ENCODE measurements at regions not wholly inside any gene's neighbourhood (a gene's known extent, or its start where the extent isn't known, plus 50 kb on each side); places are given as distances from the start of the nearest gene placed in this dataset.

DNA sequence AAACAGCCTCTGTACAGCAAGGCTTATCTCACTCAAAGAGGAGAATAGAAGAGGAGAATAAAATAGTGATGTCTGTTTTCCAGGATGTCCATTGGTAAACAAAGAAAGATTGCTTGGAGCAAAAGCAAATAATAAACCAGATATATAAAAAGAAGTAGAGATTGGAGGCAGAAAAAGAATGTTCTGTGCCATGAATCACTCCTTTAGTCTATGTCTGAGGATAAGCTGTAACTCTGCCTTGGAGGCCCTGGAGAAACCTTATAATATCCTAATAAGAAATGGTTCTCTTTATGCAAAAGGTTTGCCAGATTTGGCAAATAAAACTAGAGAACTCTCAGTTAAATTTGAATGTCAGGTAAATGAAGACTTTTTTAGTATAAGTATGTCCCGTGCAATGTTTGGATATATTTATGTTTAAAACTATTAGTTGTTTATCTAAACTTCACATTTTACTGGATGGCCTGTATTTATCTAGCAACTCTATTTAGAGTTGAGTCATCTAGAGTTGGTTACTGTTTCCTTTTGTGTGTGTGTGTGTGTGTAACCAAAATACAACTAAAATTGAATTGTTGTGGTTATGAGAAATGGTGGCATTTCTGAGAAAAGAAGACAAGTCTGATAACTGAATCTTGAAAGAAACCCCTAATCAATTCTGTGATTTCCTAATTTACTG is 510.3 kb upstream of the SETBP1 start:
- no peak for DNase-seq

DNA sequence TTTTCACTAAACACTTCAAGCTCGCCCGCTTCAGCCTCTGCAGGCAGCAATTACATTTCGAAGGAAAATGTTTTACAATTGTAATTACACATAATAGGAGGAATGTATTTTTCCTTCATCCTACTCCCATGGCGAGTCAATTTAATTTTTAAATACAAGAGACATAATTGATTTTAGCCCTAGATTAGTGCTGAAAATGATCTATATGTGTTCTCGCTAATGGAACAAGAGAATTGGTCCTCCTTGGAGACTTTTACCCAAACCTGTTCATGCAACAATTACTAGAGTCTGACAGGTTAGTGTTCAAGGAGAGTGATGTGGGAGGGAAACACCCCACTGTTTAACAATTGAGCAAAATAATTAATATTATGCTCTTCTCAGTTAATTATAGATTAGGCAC is 509.4 kb upstream of the SETBP1 start:
- DNase-seq = no peak

DNA sequence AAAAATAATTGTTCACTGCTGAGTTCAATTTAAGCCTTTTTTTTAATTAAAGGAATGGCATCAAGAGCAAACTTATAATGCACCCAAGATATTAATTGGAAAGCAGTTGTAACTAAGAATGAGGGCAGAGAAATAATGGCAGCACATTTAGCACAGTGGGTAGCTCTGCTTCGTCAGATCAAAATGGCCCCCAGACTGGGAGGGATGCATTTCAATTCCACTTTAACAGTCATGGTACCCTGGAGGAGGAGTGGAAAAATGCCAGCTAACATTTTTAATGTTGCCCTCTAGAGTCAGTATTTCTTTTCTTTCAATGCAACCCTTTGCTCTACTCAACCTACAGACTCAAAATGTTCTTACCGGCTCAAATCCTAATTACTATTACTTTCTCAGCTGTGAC is 504.8 kb upstream of the SETBP1 start:
- DNase-seq = no peak

DNA sequence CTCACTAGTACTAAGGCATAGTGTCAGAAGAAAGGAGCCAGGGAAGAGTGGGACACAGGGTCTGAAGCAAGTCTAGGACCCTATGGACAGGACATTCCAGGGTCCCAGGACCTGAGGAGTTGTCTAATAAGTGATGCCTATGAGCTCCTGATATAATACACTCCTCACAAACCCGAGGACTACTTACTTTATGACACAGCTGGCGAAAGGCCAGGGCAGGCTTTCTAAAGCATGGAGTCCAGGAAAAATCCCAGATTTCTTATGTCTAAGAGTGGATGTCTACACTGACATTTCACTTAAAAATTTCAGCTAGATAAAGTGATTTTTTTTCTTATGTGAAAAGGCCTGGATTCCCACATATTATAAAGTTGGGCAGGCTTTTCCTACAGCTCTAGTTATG is 502.2 kb upstream of the SETBP1 start:
- DNase-seq = no peak

DNA sequence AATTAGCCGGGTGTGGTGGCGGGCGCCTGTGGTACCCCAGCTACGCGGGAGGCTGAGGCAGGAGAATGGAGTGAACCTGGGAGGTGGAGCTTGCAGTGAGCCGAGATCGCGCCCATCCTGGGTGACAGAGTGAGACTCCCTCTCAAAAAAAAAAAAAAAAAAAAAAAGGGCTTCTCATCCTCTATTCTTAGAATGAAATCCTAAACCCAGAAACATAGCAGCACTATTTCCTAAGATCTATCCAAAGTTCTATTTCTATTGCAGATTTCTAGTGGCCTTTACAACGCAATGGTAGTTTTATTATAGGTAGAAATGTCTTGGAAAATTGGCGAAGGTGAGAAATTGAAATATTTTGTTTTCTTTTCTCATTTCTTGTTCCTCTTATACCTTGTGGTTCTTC is 501.0 kb upstream of the SETBP1 start:
- DNase-seq = no peak

DNA sequence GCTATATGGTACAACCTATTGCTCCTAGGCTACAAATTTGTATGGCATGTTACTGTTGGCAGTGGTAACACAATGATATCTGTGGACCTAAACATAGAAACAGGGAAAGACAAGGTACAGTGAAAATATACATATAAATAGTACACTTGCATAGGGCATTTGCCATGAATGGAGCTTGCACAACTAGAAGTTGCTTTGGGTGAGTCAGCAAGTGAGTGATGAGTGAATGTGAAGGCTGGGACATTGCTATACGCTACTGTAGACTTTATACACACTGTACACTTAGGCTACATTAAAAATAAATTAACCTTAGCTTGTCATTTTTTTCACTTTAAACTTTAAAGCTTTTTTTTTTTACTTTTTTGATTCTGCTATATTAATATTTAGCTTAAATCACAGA is 500.0 kb upstream of the SETBP1 start:
- DNase-seq = no peak

DNA sequence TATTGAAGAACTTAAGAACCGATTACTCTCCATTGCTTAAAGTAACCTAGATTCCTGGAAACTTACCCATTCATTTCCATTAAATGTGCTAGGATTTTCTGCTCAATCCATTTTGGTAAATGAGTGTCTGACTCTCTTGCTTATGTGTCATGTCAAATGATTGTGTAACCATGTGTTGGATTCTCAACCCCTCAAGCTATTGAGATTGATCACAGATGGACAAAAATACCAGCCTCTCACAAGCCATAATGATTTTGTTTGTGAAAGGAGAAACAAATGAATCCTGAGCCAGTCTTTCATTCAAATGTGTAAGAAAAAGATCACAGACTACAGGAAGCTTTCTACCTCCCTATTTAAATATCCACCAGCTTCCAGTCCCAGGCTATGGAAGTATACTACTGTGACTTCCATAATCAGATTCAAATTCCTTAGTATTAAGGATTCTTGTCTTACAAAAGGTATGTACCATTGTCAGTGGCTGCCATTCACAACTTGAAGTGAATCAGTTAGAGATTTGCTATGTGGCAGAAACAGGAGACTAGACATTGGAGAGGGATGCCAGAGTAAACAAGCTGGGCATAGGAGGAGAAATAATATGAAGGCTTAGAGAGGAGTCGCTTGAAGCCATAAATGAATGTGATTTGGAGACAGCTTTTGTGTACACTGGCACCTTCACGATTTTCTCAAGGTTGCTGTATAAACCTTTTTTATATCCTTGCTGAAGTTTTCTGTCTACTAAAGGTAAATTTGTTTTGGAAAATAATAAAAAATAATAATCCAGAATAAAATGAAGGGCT is 498.5 kb upstream of the SETBP1 start:
- no peak for DNase-seq

DNA sequence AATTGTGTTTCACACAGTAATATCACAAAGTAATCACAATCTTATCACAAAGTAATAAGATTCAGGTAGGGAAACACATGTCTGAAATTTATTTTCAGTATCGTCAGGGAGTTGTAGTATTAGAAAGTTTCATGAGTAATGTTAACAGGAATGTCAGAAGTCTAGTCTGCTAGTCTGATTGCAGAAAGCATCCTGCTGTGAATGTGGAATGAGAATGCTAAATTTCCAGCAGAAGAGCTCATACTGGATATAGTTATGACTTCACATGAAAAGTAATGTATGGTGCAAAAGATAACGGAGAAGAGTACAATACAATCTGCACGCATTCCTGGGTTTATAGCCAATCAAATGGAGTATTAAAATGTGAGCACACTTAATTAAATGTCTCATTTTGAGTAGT is 494.7 kb upstream of the SETBP1 start:
- DNase-seq = no peak

DNA sequence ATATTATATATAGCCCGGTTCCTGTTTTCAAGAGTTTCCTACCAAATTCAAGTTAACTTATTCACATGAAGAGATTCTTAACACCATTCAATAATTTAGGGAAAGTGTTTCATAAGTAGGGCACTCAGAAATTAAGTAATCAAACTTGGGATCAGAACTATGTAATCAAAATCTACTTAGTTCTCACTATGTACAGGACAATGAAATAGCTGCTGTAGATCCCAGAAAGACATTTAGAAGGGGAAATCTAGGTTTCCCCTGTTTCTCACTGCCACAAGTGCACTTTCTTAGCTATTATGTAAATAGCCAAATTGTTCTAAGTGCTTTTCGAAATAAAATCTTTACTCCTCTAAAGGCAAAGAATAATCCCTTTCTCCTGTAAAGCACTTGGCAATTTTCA is 493.6 kb upstream of the SETBP1 start:
- DNase-seq = no peak

DNA sequence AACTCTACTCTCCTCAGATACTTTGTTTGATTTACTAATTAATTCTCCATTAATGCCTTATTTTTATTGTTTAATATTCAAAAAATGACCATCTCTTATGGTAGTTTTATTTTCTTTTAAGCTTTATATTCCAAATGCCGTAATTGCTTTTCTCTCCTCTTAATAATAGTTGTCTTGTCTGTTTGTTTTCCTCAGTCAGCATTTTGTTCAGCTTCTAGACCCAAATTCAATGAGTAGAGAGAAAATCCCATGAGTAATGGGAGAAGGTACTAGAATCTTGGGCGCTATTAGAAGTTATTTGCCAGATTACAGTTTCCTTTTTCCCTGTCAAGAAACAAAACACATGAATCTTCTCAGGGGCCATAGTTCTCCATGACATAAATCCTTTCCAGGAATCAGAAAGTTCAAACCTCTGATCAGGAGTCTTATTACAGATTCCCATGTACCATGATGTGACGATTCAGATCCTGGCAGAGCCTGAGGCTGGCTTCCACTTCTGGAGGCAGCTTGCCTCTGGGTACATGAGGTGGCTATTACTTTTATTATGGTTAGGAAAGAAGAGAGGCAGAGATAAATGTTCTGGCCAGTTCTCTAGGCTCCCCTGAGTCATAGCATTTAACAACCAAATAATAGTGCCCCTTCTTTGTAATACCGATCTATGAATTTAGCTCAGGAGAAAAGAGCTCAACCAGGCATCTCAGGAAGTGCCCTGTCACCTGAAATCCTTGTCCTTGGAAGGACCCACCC is 485.1 kb upstream of the SETBP1 start:
- DNase-seq = no peak

DNA sequence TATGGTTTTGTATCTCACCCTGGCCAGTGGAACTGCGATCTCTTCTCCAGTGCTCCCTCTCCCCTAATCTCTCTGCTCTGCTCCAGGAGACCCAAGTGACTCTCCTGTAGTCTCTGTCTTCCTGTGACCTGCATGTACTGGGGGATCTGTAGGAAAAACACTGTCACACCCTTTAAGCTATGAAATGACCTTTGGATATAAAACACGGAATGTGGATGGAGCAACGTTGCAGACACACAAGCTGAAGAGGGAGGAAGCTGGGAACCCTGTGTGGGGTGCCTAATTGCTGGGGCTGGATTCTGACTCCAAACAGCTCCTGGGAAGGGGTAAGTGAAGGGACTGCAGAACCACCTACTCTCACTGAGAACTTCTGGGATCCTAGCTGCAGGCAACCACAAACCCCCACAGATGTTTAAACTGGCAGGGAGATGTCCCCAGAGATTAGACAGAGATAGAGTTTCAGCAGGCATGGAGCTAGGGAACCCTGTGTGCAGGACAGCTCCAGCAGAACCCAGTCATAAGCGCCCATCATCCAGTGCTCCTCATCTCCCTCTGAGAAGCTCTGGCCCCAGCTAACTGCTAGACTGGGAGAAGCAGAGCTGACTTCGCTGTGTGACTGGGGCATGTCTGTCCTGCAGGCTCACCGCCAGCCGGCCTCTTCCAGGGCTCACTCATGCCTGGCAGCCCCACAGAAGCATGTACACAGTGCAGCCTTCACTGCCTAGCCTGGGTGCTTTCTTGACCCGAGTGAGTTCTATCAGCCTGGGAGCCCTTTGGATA is 482.7 kb upstream of the SETBP1 start:
- no peak for DNase-seq

DNA sequence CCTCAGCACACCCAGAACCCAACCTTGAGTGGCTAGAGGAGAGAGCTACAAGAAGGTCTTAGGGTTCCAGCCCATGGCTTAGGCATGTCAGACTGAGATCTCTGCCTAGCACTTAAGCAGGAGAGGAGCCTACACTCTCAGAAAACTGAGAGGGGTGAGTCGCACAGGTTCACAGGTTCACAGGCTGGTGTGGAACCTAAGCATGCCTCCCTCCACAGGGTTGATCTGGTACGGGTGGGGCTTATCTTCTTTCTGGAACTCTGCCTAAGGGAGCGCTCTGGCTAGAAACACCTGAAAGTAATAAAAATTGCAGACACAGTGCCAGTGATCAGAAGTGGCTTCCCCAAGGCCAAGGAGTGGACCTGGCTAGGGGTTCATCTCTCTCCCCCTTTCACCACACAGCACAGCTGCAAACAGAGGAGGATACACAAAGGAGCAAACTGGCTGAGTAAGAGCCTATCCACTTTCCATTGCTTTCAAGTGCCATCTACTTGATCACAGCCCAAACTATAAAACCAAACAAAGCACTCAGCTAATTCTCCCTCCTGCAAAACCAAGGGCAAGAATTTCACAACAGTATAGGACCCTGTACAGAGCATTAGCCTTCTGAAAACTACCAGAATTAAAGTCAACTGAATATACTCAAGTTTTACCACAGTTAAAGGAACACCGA is 481.9 kb upstream of the SETBP1 start:
- DNase-seq = peak; percentile 93

DNA sequence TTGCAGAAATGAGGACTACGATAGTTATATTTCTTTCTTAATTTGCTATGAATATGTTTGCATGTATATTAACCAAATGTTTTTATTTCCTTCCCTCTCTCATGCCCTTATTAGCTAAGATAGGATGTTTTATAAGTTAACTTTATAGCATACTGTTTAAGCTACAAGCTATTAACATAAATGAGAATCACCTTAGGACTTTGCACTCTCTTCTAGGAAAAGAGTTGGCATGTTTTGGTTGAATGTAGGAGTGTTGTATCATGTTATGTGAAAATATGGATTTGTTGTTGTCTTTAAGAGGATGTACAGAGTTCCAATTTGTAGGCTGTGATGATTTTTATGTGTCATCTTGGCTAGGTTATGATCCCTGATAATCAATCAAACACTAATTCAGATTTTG is 467.4 kb upstream of the SETBP1 start:
- no peak for DNase-seq

DNA sequence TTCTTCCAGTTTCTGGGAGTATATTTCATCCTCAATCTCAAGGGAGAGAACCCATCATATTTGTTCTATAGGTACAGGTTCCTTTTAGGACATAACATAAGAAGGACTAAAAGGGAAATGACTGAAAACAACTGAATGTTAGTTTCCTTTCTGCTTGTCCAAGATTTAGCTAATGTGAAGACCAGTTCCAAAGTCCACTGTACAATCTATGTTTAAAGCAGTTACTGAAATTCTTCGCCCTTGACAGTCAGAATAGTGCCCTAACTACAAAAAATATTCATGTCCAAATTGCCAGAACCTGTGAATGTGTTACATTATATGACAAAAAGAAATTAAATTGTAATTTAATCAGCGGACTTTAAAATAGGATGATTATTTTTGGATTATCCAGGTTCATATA is 466.3 kb upstream of the SETBP1 start:
- DNase-seq = no peak

DNA sequence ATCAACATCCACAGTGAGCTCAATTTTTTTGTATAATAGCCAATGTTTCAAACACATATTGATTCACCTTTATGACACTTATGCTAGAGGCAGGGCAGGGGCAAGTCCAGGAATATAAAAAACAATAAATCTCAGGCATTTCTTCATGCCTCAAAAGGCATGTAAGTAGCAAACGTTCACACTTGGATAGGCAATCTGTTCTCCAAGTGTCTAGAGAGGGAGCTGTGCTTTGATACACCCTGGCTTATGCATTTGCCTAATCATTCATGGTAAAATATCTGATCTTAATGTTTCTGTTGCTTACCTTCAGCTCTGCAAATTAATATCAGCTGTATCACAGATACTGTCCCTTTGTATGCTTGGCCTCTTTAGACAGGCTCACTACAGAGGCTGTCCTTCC is 464.5 kb upstream of the SETBP1 start:
- DNase-seq = peak; percentile 64

DNA sequence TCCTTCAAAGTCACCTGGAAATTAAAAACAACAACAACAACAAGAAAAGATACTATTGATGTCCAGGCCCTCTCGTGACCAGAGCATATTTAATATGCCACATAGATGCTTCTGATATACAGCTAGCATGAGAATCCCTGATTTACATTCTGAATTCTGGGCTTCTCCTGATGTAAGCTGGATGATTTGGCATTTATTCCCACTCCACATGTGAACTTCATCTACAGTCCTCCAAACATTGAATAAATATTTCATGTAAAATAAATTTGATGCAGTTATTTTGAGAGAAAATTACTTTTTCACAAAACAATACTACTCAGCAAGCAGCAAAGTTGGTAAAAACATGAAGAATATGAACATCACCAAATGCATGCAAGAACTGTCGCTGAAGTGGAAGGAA is 453.2 kb upstream of the SETBP1 start:
- DNase-seq = no peak

DNA sequence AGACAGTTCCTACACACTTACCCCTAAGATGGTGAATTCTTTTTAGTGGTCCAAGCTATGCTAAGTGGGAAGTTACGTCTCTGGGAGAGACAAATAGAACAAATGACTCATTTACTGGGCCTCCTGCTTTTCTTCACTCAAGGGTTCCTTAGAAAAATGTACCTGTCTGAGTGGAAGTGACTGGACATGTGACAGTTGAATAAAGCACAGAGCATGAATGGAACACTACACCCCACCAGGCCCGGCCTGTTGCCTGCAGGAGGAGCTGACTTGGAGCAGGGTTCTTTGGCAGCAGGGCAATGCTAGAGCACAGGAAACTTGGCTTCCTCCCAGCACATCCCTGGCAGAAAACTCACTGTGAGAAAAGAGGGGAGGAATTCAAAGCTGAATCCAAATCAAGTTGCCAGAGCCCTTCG is 451.0 kb upstream of the SETBP1 start:
- no peak for DNase-seq

DNA sequence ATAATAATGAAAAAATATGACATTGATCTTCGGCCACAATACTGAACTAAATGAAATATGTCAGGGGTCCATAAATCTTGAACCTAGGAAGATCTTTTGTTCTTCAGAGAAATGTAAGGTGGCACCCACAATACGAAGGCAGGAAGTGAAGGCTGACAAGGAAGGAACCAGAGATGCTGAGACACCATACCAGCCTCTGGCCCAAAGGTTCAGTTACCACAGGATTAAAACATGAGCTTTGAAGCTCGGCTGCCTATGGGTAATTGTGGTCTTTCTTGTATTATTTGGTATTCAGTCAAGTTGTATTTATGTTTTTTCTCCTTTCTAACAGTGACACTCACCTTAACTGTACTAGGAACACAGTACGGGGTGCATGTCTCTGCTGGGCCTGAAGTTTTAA is 448.8 kb upstream of the SETBP1 start:
- DNase-seq = no peak

DNA sequence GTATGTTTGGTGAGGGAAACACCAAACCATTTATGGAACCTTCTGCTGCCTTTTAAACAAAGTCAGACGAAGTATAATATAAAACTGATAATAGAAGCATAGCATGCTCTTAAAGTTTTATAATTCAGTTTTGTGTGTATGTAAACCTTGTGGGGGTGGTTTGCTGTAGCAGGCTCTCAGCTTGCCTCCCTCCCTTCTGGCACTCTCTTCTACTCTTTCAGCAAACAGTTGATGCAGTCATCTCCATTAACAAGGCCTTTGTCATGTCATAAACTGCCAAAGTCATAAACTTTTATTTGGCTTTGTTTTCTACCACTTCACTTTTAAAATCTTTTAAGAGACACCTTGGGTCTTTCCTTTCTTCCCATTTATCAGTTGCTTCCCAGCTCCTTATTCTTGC is 448.2 kb upstream of the SETBP1 start:
- no peak for DNase-seq

DNA sequence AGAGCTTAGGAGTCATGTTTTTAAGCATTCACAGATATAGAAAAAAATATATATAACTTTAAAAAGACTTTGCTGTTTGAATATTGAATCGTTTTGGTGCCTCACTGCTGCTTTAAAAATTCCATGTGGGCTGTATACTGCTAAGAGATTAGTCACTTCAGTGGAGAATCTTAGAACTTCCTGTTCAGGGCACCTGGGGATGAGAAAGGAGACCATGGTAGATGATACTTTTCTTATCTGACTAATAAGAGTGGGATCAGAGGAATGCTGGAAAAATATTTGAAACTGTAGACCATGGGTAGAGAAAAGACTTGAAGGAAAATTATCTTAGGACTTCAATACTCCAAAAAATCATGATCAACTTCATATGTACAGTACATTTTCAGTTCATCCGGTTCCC is 442.2 kb upstream of the SETBP1 start:
- no peak for DNase-seq

DNA sequence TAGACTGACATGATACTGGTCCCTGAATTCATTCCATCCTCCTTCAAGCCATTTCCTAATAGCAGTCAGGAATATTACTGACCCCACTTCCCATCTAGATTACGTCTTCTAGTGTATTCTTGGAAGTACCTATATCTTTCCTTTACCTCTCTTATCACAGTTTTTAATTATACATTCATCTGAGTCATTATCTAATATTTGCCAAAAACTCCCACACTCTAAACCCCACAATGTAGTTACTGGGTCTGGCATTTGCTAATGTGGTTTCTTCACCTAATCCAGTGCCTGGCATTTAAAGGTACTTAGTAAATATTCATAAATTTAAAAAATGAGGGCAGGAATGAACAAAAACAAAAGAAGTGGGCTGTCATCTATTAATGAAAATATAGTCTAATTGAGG is 441.8 kb upstream of the SETBP1 start:
- DNase-seq = no peak

DNA sequence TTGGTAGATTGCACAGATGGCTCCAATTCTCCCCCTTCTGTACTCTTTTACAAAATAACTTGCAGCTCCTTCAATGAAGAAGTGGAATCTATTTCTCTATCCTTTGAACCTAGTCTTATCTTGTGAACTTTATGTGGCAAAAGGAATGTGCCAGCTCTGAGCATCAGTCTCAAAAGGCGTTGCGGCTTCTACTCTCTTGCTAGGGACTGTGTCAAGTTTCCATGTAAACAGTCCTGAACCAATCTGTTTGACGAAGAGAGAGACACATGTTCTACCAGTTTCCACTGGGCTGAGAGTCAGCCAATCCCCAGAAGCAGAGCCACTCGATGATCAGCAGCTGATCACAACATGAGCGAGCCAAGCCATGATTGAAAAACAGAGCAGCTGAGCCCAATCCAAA is 439.7 kb upstream of the SETBP1 start:
- no peak for DNase-seq

DNA sequence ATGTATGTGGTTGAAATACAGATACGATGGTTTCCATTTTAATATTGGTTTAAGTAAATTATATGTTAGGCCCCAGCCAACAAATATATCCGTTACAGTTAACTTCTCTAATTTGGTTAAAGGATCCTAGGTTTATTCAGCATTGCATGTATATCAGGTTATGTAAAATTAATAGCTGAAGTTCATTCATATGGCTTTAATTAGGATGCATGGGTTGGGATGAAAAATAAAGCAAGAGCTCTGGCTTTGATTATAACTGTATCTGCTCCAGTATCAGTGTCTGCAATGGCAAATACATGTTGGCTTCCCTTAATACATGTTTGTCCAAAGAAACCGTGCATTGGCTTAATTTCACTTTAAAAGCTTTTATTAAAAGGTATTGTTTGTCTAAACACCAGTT is 435.7 kb upstream of the SETBP1 start:
- DNase-seq = no peak
